Adipocyte (in vitro differentiated cells): ENCODE measurements at regions not wholly inside any gene's neighbourhood (a gene's known extent, or its start where the extent isn't known, plus 50 kb on each side); places are given as distances from the start of the nearest gene placed in this dataset.

Experiments used
- DNase-seq: peaks from one replicate; pipeline ENCODE4 v3.0.0-alpha.2; 2015; ENCODE audit warnings: low read depth
- H3K27me3 ChIP-seq: replicated peaks from 2 replicates; pipeline ENCODE4 v1.7.0; 2013; ENCODE audit warnings: mild to moderate bottlenecking, low read length, moderate library complexity; ENCODE audit not compliant: control insufficient read depth, insufficient read depth
- H3K36me3 ChIP-seq: 2 replicates; pipeline ENCODE4 v1.7.0; 2013; ENCODE audit warnings: low read length, mild to moderate bottlenecking, moderate library complexity; ENCODE audit not compliant: control insufficient read depth, insufficient read depth, severe bottlenecking
- H3K4me1 ChIP-seq: 2 replicates; pipeline ENCODE4 v1.7.0; 2013; ENCODE audit warnings: mild to moderate bottlenecking, low read length, moderate library complexity; ENCODE audit not compliant: control insufficient read depth, insufficient read depth
- H3K4me3 ChIP-seq: 2 replicates; pipeline ENCODE4 v1.7.0; 2013; ENCODE audit warnings: mild to moderate bottlenecking, low read length, moderate library complexity
- H3K9ac ChIP-seq: 2 replicates; pipeline ENCODE4 v1.7.0; 2013; ENCODE audit warnings: mild to moderate bottlenecking, low read length, moderate library complexity
- H3K9me3 ChIP-seq: 2 replicates; pipeline ENCODE4 v1.7.0; 2013; ENCODE audit warnings: mild to moderate bottlenecking, low read length, moderate library complexity; ENCODE audit not compliant: control insufficient read depth

DNA sequence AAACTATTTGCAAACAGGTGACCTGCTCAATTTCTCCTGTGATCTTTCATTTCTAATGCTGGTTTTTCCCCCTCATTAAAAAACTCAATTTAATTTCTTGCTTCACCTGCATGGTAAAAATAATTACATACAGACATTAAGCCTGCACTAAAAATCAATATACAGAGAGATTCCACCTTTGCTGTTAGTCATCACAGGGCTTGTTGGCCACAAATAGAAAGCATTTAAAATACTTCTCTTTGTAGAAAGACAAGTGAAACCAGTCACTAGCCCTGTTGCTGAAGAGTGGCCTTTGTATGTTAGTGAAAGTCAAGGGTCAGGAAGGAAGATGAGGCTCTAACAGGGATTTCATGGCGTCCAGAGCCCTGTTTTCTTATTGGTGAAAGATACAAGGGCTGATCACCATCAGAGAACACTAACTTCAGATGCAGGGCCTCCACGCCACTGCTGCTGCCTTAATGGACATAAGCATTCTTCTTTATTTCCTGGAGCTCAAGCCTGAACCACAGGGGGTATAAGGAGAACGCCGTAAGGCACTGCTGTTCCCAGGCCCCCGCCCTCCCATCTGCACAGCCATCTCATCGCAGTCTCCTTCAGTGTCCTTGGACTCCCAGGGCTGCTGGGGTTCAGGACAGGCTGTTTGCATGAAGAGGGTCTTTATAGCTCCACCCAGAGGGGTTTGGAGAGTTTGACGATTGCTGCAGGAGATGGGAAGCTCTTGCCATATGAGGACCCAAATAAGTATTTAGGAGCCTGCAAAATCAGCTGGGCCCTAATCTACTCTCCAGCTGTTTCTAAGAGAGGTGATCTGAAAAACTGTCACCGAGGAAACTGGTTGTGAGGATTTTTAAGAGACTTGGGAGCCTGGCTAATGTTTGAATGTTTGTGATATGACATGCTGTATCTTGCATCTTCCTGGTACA is 117.3 kb upstream of the IRF2BP2 start:
- no peaks in the 10 kb centered on the region for H3K36me3 ChIP-seq
- peaks cover 35% of the 10 kb centered on the region for H3K4me1 ChIP-seq
- DNase-seq, result no peak
- H3K9me3 ChIP-seq, result no peaks in the 10 kb centered on the region
- H3K4me3 ChIP-seq, result no peak overlapping the region
- no peak overlapping the region for H3K9ac ChIP-seq
- H3K27me3 ChIP-seq, result no peaks in the 10 kb centered on the region

DNA sequence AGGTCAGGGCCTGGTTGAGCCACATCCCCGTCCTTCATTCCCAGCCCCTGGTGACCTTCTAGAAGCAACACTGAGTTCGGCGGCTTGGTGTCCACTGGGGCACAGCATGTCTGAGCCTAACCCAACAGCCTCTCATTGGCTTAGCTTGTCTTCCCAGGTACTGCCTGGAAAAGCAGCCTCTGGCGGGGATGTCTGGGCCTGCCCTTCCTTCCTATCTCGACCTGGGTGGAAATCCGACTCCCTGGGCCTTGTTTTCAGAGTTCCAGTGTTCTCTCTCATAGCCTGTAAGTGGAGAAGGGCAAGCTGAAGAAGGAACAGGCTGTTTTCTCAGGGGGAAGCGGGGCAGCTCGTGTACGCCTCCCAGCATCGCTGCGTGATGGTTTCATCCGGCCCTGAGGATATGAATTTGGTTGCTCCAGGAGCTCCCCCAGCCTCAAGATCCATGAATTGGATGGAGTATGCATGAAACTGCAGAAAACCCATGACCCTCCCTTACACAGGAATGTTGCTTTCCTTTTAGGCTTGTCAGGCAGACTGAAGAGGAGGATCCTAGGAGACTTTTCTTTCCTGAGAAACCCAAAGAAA is 116.5 kb upstream of the IRF2BP2 start:
- H3K36me3 ChIP-seq, result no peaks in the 10 kb centered on the region
- H3K9me3 ChIP-seq, result no peaks in the 10 kb centered on the region
- peak; percentile 45 for DNase-seq
- H3K27me3 ChIP-seq, result no peaks in the 10 kb centered on the region
- H3K4me1 ChIP-seq, result peaks cover 38% of the 10 kb centered on the region
- no peak overlapping the region for H3K9ac ChIP-seq
- H3K4me3 ChIP-seq, result no peak overlapping the region

DNA sequence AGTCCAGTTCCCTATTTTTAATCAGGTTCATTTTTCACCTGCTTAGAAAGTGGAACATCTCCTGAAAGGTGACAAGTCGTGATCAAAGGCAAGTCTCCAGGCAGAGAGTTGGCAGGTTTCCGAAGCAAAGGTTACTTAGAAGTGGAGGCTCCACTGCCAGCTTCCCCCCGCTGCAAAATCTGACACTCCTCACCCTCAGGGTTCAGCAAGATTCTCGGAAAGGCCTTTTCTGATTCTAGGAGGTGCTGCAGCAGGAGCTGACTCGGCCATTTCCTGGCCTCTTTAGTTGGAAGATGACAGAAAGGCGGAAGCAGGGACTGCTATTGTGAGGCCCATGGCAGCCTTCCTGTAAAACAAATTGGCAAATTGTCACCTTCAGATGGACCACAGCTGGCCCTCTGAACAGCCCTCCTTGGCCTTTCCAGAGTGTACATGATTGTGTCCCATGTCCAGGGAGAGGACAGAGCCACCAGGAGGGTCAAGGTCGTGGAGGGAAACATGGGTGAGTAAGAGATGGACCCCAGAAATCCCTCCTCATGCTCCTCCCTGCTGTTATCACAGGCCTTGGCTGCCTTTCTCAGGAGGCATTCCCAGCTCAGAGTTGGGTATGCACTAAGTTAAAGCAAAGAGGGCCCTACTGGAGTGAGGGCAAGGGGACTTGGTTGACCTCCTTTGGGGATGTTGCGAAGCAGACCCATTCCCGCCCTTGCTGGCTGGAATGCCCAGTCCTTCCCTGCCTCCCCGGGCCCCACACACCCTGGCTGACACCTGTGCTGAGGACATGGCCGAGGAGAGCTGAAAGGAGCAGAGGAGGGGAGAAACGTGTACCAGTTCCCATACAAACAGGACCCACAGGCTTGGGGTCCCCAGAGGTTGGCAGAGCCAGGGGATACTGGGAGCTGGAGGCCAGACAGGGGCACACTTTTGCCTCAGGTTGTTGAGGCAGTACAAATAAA is 115.5 kb upstream of the IRF2BP2 start:
- H3K36me3 ChIP-seq, result no peaks in the 10 kb centered on the region
- H3K9ac ChIP-seq, result peak overlapping the region; percentile 81
- DNase-seq, result no peak
- peaks cover 46% of the 10 kb centered on the region for H3K4me1 ChIP-seq
- H3K27me3 ChIP-seq, result no peaks in the 10 kb centered on the region
- H3K9me3 ChIP-seq, result no peaks in the 10 kb centered on the region
- peak overlapping the region; percentile 70 for H3K4me3 ChIP-seq

DNA sequence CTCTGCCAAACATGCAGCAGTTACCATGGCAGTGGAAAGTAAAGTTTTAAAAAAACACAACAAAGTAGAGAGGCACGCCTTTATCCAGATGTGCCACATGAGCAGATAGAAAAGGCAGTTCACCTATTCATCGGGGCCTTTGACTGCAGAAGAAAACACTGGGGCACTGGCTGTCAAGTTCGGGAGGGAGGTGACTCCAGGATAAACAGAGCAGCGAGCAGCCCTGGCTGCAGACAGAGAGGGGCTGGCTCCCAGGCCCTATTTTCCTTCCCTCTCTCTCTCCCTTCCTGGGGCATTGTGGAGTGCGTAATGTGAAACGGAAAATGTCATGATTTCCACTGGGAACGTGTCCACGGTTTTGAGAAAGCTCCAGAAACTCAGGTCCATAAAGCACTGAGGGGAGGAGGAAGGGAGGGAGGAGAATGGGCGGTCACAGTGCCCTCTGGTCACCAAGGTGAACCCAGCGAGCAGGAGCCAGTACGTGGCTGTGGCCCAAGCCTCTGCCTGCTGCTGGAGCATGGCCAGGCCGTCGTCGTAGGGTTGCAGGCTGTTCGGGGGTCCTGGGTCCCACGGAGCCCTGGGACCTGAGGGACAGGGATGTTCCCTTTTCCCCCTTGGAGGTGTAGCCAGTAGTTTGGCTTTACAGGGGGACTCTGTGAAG is 114.7 kb upstream of the IRF2BP2 start:
- Histone ChIP-seq H3K4me1 (peaks cover 54% of the 10 kb centered on the region), H3K9ac (peak overlapping the region; percentile 81), H3K4me3 (peak overlapping the region; percentile 70), H3K9me3 (no peaks in the 10 kb centered on the region), H3K36me3 (no peaks in the 10 kb centered on the region), H3K27me3 (no peaks in the 10 kb centered on the region)
- DNase-seq, result no peak

DNA sequence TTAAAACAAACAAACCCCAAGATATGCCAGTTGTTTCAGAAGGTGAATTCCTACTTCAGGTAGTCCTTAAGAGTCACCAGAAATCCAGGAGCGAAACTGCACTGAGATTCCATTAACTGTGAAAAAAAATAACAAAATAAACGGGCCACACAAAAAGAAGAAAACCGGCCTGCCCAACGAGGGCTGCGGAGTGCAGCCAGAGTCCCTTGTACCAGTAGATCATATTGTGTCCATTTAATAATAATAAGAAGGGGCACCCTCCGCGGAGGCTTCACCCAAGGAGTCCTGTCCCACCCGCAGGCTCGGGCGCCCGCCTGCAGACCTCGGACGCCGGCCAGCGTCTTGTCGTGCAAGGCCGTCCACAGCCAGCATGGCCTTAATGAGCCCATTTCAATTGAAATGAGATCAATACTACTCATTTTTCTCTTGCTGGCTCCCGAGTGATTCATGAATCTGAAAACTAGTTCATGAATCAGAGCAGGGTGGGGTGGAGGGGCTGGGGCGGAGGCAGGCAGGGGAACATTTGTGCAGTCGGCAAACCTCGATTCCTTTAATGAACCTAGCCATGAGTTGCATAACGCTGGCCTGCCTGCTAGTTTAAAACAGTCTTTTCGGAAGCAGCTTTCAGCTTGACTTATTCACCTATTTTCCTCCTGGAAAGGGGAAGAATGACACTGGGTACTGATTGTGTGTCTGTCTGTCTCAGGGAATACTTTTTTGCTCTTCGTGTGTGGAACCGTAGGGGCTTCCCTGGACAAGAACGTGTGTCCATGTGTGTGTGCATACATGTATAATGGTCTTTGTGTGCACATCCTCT is 113.1 kb upstream of the IRF2BP2 start:
- Histone ChIP-seq H3K36me3 (no peaks in the 10 kb centered on the region), H3K4me1 (peaks cover 69% of the 10 kb centered on the region), H3K9me3 (no peaks in the 10 kb centered on the region), H3K27me3 (no peaks in the 10 kb centered on the region), H3K9ac (peak overlapping the region; percentile 81), H3K4me3 (peak overlapping the region; percentile 72)
- DNase-seq, result peak; percentile 93

DNA sequence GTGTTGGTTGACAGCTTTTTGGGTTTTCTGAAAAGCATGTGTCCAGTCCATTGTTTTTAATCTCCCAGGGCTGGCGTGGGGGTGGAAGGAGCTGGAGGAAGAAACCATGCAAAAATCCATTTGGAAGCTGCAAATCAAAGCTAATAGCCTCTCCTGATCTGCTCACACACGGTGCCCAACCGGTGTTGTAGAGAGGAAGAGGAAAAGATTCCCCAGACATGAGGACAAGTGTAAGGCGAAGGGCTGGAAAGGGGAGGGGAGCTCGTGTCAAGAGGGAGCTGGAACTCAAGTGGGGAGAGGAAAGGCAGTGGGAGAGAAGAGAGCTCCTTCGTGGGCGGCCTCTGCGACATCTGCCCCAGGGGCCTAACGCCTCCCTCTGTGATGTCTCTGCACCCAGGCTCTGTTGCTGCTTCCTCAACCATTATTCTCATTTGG is 112.3 kb upstream of the IRF2BP2 start:
- peaks cover 73% of the 10 kb centered on the region for H3K4me1 ChIP-seq
- H3K9ac ChIP-seq, result peak overlapping the region; percentile 81
- DNase-seq, result no peak
- no peaks in the 10 kb centered on the region for H3K36me3 ChIP-seq
- H3K9me3 ChIP-seq, result no peaks in the 10 kb centered on the region
- no peaks in the 10 kb centered on the region for H3K27me3 ChIP-seq
- H3K4me3 ChIP-seq, result peak overlapping the region; percentile 66

DNA sequence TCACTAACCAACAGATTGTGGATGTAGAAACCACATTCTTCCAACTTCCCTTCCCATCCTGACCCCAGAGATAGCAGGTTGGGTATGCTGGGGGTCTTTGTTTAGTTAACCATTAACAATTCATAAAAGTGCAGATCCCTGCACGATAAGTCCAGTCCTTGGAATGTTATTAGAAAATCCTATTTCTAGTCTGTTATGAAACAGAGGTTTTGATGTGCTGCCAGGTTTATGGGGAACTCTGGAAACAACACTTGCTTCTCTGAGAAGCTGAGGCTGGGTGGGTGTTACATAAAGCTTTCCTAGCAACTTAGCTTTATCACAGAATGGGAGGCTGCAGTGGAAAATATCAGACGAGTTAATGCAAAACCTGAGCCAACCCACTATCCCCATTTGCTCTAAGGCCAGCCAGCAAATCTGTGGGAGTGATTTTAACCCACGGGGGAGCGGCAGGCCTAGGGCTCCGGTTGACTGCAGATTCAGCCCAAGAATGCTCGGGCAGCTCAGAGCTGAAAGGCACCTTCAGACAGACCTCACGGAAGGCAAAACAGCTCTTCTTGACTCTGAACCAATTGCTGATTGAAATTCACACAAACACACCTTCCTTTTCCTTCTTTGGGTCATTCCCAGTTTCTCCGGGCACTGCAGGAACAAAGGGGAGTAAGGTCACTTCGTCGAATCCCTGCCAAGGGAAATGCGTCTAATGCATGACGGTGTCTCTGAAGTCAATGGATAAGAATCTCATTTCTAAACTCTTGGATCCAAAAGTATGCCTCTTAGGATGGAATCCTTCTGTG is 111.7 kb upstream of the IRF2BP2 start:
- no peaks in the 10 kb centered on the region for H3K9me3 ChIP-seq
- no peaks in the 10 kb centered on the region for H3K36me3 ChIP-seq
- no peaks in the 10 kb centered on the region for H3K27me3 ChIP-seq
- H3K4me1 ChIP-seq, result peaks cover 78% of the 10 kb centered on the region
- peak overlapping the region; percentile 66 for H3K4me3 ChIP-seq
- peak overlapping the region; percentile 81 for H3K9ac ChIP-seq
- DNase-seq, result peak; percentile 86

DNA sequence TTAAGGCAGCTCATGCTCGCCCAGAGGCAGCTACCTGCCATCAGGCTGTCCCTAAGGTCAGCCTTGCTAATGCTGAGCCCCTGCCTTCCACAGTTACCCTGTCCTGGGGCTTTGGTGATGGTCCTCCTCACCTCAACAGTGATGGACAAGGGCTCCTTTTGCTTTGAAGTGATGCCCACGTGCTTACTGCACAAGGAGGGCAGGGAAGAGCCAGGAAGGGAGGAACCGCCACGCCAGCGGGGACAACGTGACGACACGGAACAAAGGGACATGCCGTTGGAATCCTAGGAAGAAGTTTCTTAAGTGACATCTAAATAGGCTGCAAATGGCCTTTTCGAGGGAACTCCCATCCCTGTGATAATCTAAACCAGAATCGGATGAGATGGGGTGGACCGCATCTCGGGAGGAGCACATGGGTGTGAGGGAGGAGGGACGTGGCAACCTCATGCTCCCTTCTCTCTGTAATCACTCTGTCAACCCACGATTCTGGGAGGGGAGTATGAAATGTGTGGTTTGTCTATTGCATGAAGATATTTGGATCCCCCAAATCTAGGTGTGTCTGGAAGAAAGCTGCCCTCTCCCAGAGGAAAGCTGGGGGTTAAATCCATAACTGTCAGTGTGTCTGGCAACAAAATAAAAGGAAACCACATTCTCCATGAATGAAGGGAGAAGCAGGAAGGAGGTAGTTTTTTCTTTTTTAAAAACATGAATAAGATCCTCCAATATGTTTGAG is 110.9 kb upstream of the IRF2BP2 start:
- Histone ChIP-seq H3K9ac (peak overlapping the region; percentile 81), H3K36me3 (no peaks in the 10 kb centered on the region), H3K27me3 (no peaks in the 10 kb centered on the region), H3K4me3 (peak overlapping the region; percentile 66), H3K4me1 (peaks cover 86% of the 10 kb centered on the region), H3K9me3 (no peaks in the 10 kb centered on the region)
- DNase-seq, result no peak

DNA sequence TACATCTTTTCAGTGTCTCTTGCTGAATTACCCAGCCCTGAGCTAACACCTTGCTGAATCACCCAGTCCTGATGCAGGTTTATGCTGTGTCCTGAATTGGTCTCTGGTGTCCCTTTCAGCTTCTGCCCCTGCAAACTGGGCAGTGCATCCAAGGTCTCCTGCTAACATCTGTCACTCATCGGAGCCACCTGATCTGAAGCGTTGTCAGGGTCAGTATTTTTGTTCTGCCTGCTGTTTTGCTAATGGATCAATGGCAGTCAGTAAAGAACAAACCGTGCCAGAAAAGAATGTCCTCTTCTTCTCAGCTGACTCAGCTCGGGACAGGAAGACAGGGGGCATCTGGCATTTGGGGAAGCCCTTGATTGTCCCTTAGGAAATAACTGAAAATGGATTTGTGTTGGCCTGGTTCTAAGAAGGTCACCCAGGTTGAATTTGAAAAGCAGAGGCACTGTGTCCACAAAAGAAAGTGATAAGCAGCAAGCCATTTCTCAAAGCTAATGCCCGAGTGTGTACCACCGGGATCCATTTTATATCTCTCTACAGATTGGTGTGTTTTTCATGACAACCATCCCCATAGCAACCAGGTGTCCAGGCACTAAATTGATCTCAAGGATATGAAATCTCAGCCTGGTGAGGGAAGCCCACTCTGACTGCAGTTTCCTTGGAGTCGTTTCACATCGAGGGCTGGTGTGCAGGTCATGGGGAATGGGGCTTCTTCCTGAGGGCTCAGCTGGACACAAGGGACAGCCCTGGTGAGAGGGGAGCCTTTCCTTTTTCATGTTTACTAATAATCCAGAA is 109.7 kb upstream of the IRF2BP2 start:
- no peaks in the 10 kb centered on the region for H3K9me3 ChIP-seq
- no peak overlapping the region for H3K4me3 ChIP-seq
- no peaks in the 10 kb centered on the region for H3K36me3 ChIP-seq
- no peaks in the 10 kb centered on the region for H3K27me3 ChIP-seq
- H3K4me1 ChIP-seq, result peaks cover 82% of the 10 kb centered on the region
- no peak for DNase-seq
- H3K9ac ChIP-seq, result peak overlapping the region; percentile 9
